ENCODE measurements at regions not wholly inside any gene's neighbourhood (a gene's known extent, or its start where the extent isn't known, plus 50 kb on each side); places are given as distances from the start of the nearest gene placed in this dataset.

- Histone ChIP-seq H3K4me3 (ENCODE audit: low read depth, low read length) (no peak overlapping the region), H3K36me3 (ENCODE audit: control insufficient read depth, insufficient read depth, low read length) (no peaks in the 10 kb centered on the region), H3K4me1 (no peaks in the 10 kb centered on the region), H3K9me3 (no peaks in the 10 kb centered on the region), H3K27me3 (replicated peaks; ENCODE audit: control insufficient read depth, insufficient read depth, low read length) (no peaks in the 10 kb centered on the region)
- CTCF ChIA-PET = no interaction called here
- no peak for TF ChIP-seq CTCF (IDR thresholded peaks at IDR 0.05; ENCODE audit: insufficient read depth in 1 of 2, low read depth in 1 of 2, low read length in 1 of 2, severe bottlenecking in 1 of 2, unreplicated experiment in 1 of 2)
- POLR2A ChIA-PET = no interaction called here
- intact Hi-C loops (cut with micrococcal nuclease; ENCODE audit: unreplicated experiment) = no loop called here
- H3K4me1 Mint-ChIP-seq (ENCODE audit: low read depth, unreplicated experiment) = no peaks in the 10 kb centered on the region
- no TSS peak for BruUV-seq (replicated peaks)
- no peaks in the 10 kb centered on the region for H3K9me3 Mint-ChIP-seq (ENCODE audit: unreplicated experiment)
- H3K36me3 Mint-ChIP-seq (ENCODE audit: insufficient read depth, unreplicated experiment) = no peaks in the 10 kb centered on the region
- no peak for DNase-seq
- H3K27ac Mint-ChIP-seq (ENCODE audit: unreplicated experiment) = no peak overlapping the region
- no peak overlapping the region for H3K4me3 Mint-ChIP-seq (ENCODE audit: unreplicated experiment)
- peaks cover 9% of the 10 kb centered on the region for H3K27me3 Mint-ChIP-seq (ENCODE audit: insufficient read depth, unreplicated experiment)
Observed at GRCh38 chr3:117687096-117687495, 977.5 kb downstream of the TUSC7 start.

GRCh38 chr3:117688583-117688982 lies 979.0 kb downstream of the TUSC7 start:
- CTCF ChIA-PET = no interaction called here
- BruUV-seq (replicated peaks) = no TSS peak
- H3K4me1 Mint-ChIP-seq (ENCODE audit: low read depth, unreplicated experiment) = no peaks in the 10 kb centered on the region

GRCh38 chr3:117691526-117691925 lies 981.9 kb downstream of the TUSC7 start:
- Histone ChIP-seq H3K9me3 (no peaks in the 10 kb centered on the region), H3K4me1 (no peaks in the 10 kb centered on the region), H3K36me3 (ENCODE audit: control insufficient read depth, insufficient read depth, low read length) (no peaks in the 10 kb centered on the region), H3K27me3 (replicated peaks; ENCODE audit: control insufficient read depth, insufficient read depth, low read length) (no peaks in the 10 kb centered on the region), H3K4me3 (ENCODE audit: low read depth, low read length) (no peak overlapping the region)
- Mint-ChIP-seq H3K36me3 (ENCODE audit: insufficient read depth, unreplicated experiment) (no peaks in the 10 kb centered on the region), H3K4me1 (ENCODE audit: low read depth, unreplicated experiment) (no peaks in the 10 kb centered on the region), H3K9me3 (ENCODE audit: unreplicated experiment) (no peaks in the 10 kb centered on the region), H3K27ac (ENCODE audit: unreplicated experiment) (no peak overlapping the region), H3K27me3 (ENCODE audit: insufficient read depth, unreplicated experiment) (peaks cover 14% of the 10 kb centered on the region), H3K4me3 (ENCODE audit: unreplicated experiment) (no peak overlapping the region)
- no peak for DNase-seq
- intact Hi-C loops (cut with micrococcal nuclease; ENCODE audit: unreplicated experiment) = no loop called here
- no peak for TF ChIP-seq CTCF (IDR thresholded peaks at IDR 0.05; ENCODE audit: insufficient read depth in 1 of 2, low read depth in 1 of 2, low read length in 1 of 2, severe bottlenecking in 1 of 2, unreplicated experiment in 1 of 2)
- no TSS peak for BruUV-seq (replicated peaks)
- POLR2A ChIA-PET = no interaction called here
- CTCF ChIA-PET = no interaction called here

More at GRCh38 chr3:117688583-117688982, 979.0 kb downstream of the TUSC7 start:
- Mint-ChIP-seq H3K9me3 (ENCODE audit: unreplicated experiment) (no peaks in the 10 kb centered on the region), H3K27me3 (ENCODE audit: insufficient read depth, unreplicated experiment) (peaks cover 6% of the 10 kb centered on the region), H3K27ac (ENCODE audit: unreplicated experiment) (no peak overlapping the region), H3K36me3 (ENCODE audit: insufficient read depth, unreplicated experiment) (no peaks in the 10 kb centered on the region), H3K4me3 (ENCODE audit: unreplicated experiment) (no peak overlapping the region)
- POLR2A ChIA-PET = no interaction called here
- intact Hi-C loops (cut with micrococcal nuclease; ENCODE audit: unreplicated experiment) = no loop called here
- DNase-seq = no peak
- Histone ChIP-seq H3K9me3 (no peaks in the 10 kb centered on the region), H3K36me3 (ENCODE audit: control insufficient read depth, insufficient read depth, low read length) (no peaks in the 10 kb centered on the region), H3K4me1 (no peaks in the 10 kb centered on the region), H3K27me3 (replicated peaks; ENCODE audit: control insufficient read depth, insufficient read depth, low read length) (no peaks in the 10 kb centered on the region), H3K4me3 (ENCODE audit: low read depth, low read length) (no peak overlapping the region)
- no peak for TF ChIP-seq CTCF (IDR thresholded peaks at IDR 0.05; ENCODE audit: insufficient read depth in 1 of 2, low read depth in 1 of 2, low read length in 1 of 2, severe bottlenecking in 1 of 2, unreplicated experiment in 1 of 2)
